H9 (cell line): ENCODE measurements at regions not wholly inside any gene's neighbourhood (a gene's known extent, or its start where the extent isn't known, plus 50 kb on each side); places are given as distances from the start of the nearest gene placed in this dataset.

Experiments
- DNase-seq: peaks from one replicate; pipeline ENCODE4 v3.0.0-alpha.2; 2017
- H2AFZ ChIP-seq: one replicate; pipeline ENCODE4 v1.6.1; 2013; ENCODE audit warnings: mild to moderate bottlenecking, low read length, control low read depth, moderate library complexity
- H2AK5ac ChIP-seq: 2 replicates; pipeline ENCODE4 v1.6.1; 2013; ENCODE audit warnings: low read length, control low read depth, mixed read lengths; ENCODE audit not compliant: insufficient read length
- H2BK120ac ChIP-seq: one replicate; pipeline ENCODE4 v1.6.1; 2013; ENCODE audit warnings: low read depth, mild to moderate bottlenecking, low read length, control low read depth, inconsistent platforms; ENCODE audit not compliant: poor library complexity, severe bottlenecking
- H2BK12ac ChIP-seq: 2 replicates; pipeline ENCODE4 v1.6.1; 2013; ENCODE audit warnings: low read length, control low read depth, mixed read lengths, low read depth; ENCODE audit not compliant: insufficient read length
- H2BK15ac ChIP-seq: 2 replicates; pipeline ENCODE4 v1.6.1; 2013; ENCODE audit warnings: low read depth, low read length, control low read depth
- H2BK20ac ChIP-seq: one replicate; pipeline ENCODE4 v1.6.1; 2013; ENCODE audit warnings: low read depth, mild to moderate bottlenecking, low read length, control low read depth, inconsistent platforms; ENCODE audit not compliant: poor library complexity, severe bottlenecking
- H2BK5ac ChIP-seq: 2 replicates; pipeline ENCODE4 v1.6.1; 2013; ENCODE audit warnings: low read length, control low read depth, mixed read lengths; ENCODE audit not compliant: insufficient read length
- H3K14ac ChIP-seq: 2 replicates; pipeline ENCODE4 v1.6.1; 2013; ENCODE audit warnings: low read length, control low read depth; ENCODE audit not compliant: insufficient read depth
- H3K18ac ChIP-seq: 2 replicates; pipeline ENCODE4 v1.6.1; 2013; ENCODE audit warnings: low read depth, mild to moderate bottlenecking, mixed read lengths, low read length, control low read depth; ENCODE audit not compliant: insufficient read length
- H3K23ac ChIP-seq: 2 replicates; pipeline ENCODE4 v1.6.1; 2013; ENCODE audit warnings: low read length, control low read depth, mixed read lengths, low read depth; ENCODE audit not compliant: insufficient read length
- H3K23me2 ChIP-seq: 2 replicates; pipeline ENCODE4 v1.6.1; 2013; ENCODE audit warnings: low read depth, mild to moderate bottlenecking, mixed read lengths, low read length, control low read depth; ENCODE audit not compliant: insufficient read length, poor library complexity, severe bottlenecking
- H3K27ac ChIP-seq: 2 replicates; pipeline ENCODE4 v1.5.1; 2013; ENCODE audit warnings: low read length, control low read depth, mixed read lengths, low read depth; ENCODE audit not compliant: insufficient read length
- H3K27me3 ChIP-seq: 2 replicates; pipeline ENCODE4 v1.6.1; 2013; ENCODE audit warnings: low read length, control low read depth, inconsistent platforms; ENCODE audit not compliant: insufficient read depth
- H3K4ac ChIP-seq: 2 replicates; pipeline ENCODE4 v1.6.1; 2013; ENCODE audit warnings: low read depth, mild to moderate bottlenecking, control low read depth, inconsistent platforms, low read length, moderate library complexity
- H3K4me1 ChIP-seq: 2 replicates; pipeline ENCODE4 v1.6.1; 2013; ENCODE audit warnings: low read length, control low read depth, inconsistent platforms; ENCODE audit not compliant: insufficient read depth
- H3K4me2 ChIP-seq: 2 replicates; pipeline ENCODE4 v1.6.1; 2013; ENCODE audit warnings: low read length, control low read depth, mixed read lengths; ENCODE audit not compliant: insufficient read length, insufficient read depth
- H3K56ac ChIP-seq: 2 replicates; pipeline ENCODE4 v1.6.1; 2013; ENCODE audit warnings: low read depth, mild to moderate bottlenecking, mixed read lengths, low read length, control low read depth; ENCODE audit not compliant: insufficient read length
- H3K79me1 ChIP-seq: 2 replicates; pipeline ENCODE4 v1.6.1; 2013; ENCODE audit warnings: low read depth, mild to moderate bottlenecking, moderate library complexity, low read length, control low read depth, inconsistent platforms; ENCODE audit not compliant: insufficient read depth, poor library complexity, severe bottlenecking
- H3K79me2 ChIP-seq: 2 replicates; pipeline ENCODE4 v1.6.1; 2013; ENCODE audit warnings: low read length, control low read depth, inconsistent platforms; ENCODE audit not compliant: insufficient read depth
- H3K9ac ChIP-seq: 2 replicates; pipeline ENCODE4 v1.6.1; 2013; ENCODE audit warnings: low read length, control low read depth, mixed read lengths; ENCODE audit not compliant: insufficient read length; ENCODE audit errors: extremely low read depth
- H3K9me3 ChIP-seq: one replicate; pipeline ENCODE4 v1.6.1; 2013; ENCODE audit warnings: low read depth, low read length, inconsistent platforms; ENCODE audit not compliant: control insufficient read depth
- H3T11ph ChIP-seq: one replicate; pipeline ENCODE4 v1.6.1; 2013; ENCODE audit warnings: mild to moderate bottlenecking, low read length, control low read depth, inconsistent platforms
- H4K20me1 ChIP-seq: one replicate; pipeline ENCODE4 v1.6.1; 2013; ENCODE audit not compliant: control insufficient read depth, insufficient read length, insufficient read depth
- H4K5ac ChIP-seq: 2 replicates; pipeline ENCODE4 v1.6.1; 2013; ENCODE audit warnings: low read depth, mild to moderate bottlenecking, mixed read lengths, low read length, control low read depth; ENCODE audit not compliant: insufficient read length
- H4K8ac ChIP-seq: replicated peaks from 2 replicates; pipeline ENCODE4 v1.6.1; 2013; ENCODE audit warnings: low read length, control low read depth, mixed read lengths, low read depth; ENCODE audit not compliant: insufficient read length
- H4K91ac ChIP-seq: 2 replicates; pipeline ENCODE4 v1.6.1; 2013; ENCODE audit warnings: low read depth, mild to moderate bottlenecking, moderate library complexity, mixed read lengths, low read length, control low read depth; ENCODE audit not compliant: insufficient read length
- H3K27ac Mint-ChIP-seq, 3 experiments: 2 replicates in 2 of 3; 3 replicates in 1 of 3; pipeline ENCODE4 v1.8.0; 2020 to 2021; ENCODE audit warnings: mixed read lengths in 3 of 3, mild to moderate bottlenecking in 1 of 3, moderate library complexity in 1 of 3
- H3K27me3 Mint-ChIP-seq: 2 replicates; pipeline ENCODE4 v1.8.0; 2021; ENCODE audit warnings: low read depth, mild to moderate bottlenecking, moderate library complexity, mixed read lengths
- H3K36me3 Mint-ChIP-seq, 3 experiments: 2 replicates in 2 of 3; 3 replicates in 1 of 3; pipeline ENCODE4 v1.8.0; 2020 to 2021; ENCODE audit warnings: low read depth in 3 of 3, mixed read lengths in 3 of 3; ENCODE audit not compliant: insufficient read depth in 1 of 3
- H3K4me1 Mint-ChIP-seq, 2 experiments: 2 replicates each; pipeline ENCODE4 v1.8.0; 2020; ENCODE audit warnings: mixed read lengths in 2 of 2
- H3K4me3 Mint-ChIP-seq, 2 experiments: 2 replicates in 1 of 2; 3 replicates in 1 of 2; pipeline ENCODE4 v1.8.0; 2020 to 2021; ENCODE audit warnings: mild to moderate bottlenecking in 2 of 2, mixed read lengths in 2 of 2, moderate library complexity in 1 of 2
- H3K9me3 Mint-ChIP-seq, 2 experiments: 2 replicates in 1 of 2; 3 replicates in 1 of 2; pipeline ENCODE4 v1.8.0; 2020; ENCODE audit warnings: mild to moderate bottlenecking in 2 of 2, mixed read lengths in 2 of 2, moderate library complexity in 1 of 2
- CTCF ChIP-seq: fragments of 200-600 bp; sonication (generic); conservative IDR thresholded peaks from 3 replicates; pipeline ENCODE4 v1.8.0; 2021; ENCODE audit warnings: antibody characterized with exemption, mild to moderate bottlenecking
- WGBS: extraction: QIAGEN DNeasy Blood & Tissue Kit; methylation state at CpG from one replicate; pipeline ENCODE4 v1.1.7; 2013; ENCODE audit warnings: missing lambda C conversion rate, low lambda C conversion rate, mixed read lengths; ENCODE audit not compliant: insufficient read length; ENCODE audit errors: extremely low coverage; 5-methylcytosine and 5-hydroxymethylcytosine counted together

DNA sequence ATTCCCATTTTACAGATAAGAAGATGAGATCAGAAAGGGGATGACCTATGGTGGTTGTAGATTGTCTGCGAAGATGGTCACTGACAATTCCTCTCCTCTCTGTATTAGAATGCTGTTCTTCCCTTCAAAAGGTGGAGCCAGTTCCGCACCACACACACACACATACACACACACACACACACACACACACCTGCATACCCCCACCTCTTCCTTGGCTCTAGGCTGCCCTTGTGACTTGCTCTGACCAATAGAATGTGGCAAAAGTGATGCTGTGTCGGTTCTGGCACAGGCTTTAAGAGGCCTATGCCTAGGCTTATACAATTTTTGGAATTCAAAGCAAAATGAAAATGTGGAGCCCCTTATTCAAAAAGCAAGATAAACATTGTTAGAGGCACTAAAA is 88.0 kb downstream of the ZFP36L2 start:
- H3K4me1 ChIP-seq, result peaks cover 2% of the 10 kb centered on the region; the same call in 1 of the 2 replicates
- H4K5ac ChIP-seq, result no peak overlapping the region
- no peak overlapping the region for H3K4me2 ChIP-seq
- H4K8ac ChIP-seq, result no peak overlapping the region
- H2AK5ac ChIP-seq, result no peak overlapping the region
- no peak overlapping the region for H3K27ac ChIP-seq
- H2AFZ ChIP-seq, result no peak overlapping the region
- H3K36me3 Mint-ChIP-seq, result no peaks in the 10 kb centered on the region
- H3K4me3 Mint-ChIP-seq, result no peak overlapping the region
- H3K4me1 Mint-ChIP-seq, result peaks cover 38 to 44% of the 10 kb centered on the region in 2 experiments
- no peak overlapping the region for H2BK15ac ChIP-seq
- H3K23me2 ChIP-seq, result no peaks in the 10 kb centered on the region
- H3K4ac ChIP-seq, result no peak overlapping the region
- H3K18ac ChIP-seq, result no peak overlapping the region
- no peak overlapping the region for H2BK12ac ChIP-seq
- WGBS, result no CpG with 5 or more reads among the region's 3 CpGs
- H2BK20ac ChIP-seq, result no peak overlapping the region
- H2BK120ac ChIP-seq, result no peak overlapping the region
- no peaks in the 10 kb centered on the region for H3K79me1 ChIP-seq
- TF ChIP-seq CTCF, result no peak
- H3K27me3 ChIP-seq, result no peaks in the 10 kb centered on the region
- no peak overlapping the region for H4K91ac ChIP-seq
- H3K27ac Mint-ChIP-seq, result peak overlapping the region in 1 of 3 experiments; percentile 90; a peak in 1 of 7 replicates
- H2BK5ac ChIP-seq, result no peak overlapping the region
- no peaks in the 10 kb centered on the region for H3K9me3 ChIP-seq
- H3K9me3 Mint-ChIP-seq, result no peaks in the 10 kb centered on the region
- H4K20me1 ChIP-seq, result no peaks in the 10 kb centered on the region
- DNase-seq, result no peak
- no peaks in the 10 kb centered on the region for H3K79me2 ChIP-seq
- H3T11ph ChIP-seq, result no peak overlapping the region
- H3K27me3 Mint-ChIP-seq, result no peaks in the 10 kb centered on the region
- no peak overlapping the region for H3K23ac ChIP-seq
- H3K9ac ChIP-seq, result no peak overlapping the region
- H3K56ac ChIP-seq, result no peak overlapping the region
- H3K14ac ChIP-seq, result no peak overlapping the region
